IPS DF 6.9 (cell line): ENCODE measurements at regions not wholly inside any gene's neighbourhood (a gene's known extent, or its start where the extent isn't known, plus 50 kb on each side); places are given as distances from the start of the nearest gene placed in this dataset.

Source experiments
- DNase-seq: peaks from one replicate; pipeline ENCODE4 v3.0.0-alpha.2; 2013; ENCODE audit warnings: low read depth, low spot score
- H3K27ac ChIP-seq: one replicate; pipeline ENCODE4 v1.5.1; 2013; ENCODE audit warnings: low read length, control low read depth
- H3K27me3 ChIP-seq: 2 replicates; pipeline ENCODE4 v1.6.1; 2013; ENCODE audit warnings: mild to moderate bottlenecking, low read length; ENCODE audit not compliant: control insufficient read depth, insufficient read depth
- H3K36me3 ChIP-seq: 2 replicates; pipeline ENCODE4 v1.6.1; 2013; ENCODE audit warnings: low read length; ENCODE audit not compliant: control insufficient read depth, insufficient read depth
- H3K4me1 ChIP-seq: 2 replicates; pipeline ENCODE4 v1.6.1; 2013; ENCODE audit warnings: low read length; ENCODE audit not compliant: control insufficient read depth, insufficient read depth
- H3K4me3 ChIP-seq: 2 replicates; pipeline ENCODE4 v1.5.1; 2013; ENCODE audit warnings: mild to moderate bottlenecking, low read length
- H3K9me3 ChIP-seq: 2 replicates; pipeline ENCODE4 v1.6.1; 2013; ENCODE audit warnings: low read length, inconsistent platforms; ENCODE audit not compliant: control insufficient read depth, insufficient read depth
- WGBS: extraction: QIAGEN DNeasy Blood & Tissue Kit; methylation state at CpG from one replicate; pipeline ENCODE4 v1.1.7; 2013; ENCODE audit warnings: mixed read lengths, missing lambda C conversion rate; ENCODE audit not compliant: insufficient read length, insufficient coverage; 5-methylcytosine and 5-hydroxymethylcytosine counted together

DNA sequence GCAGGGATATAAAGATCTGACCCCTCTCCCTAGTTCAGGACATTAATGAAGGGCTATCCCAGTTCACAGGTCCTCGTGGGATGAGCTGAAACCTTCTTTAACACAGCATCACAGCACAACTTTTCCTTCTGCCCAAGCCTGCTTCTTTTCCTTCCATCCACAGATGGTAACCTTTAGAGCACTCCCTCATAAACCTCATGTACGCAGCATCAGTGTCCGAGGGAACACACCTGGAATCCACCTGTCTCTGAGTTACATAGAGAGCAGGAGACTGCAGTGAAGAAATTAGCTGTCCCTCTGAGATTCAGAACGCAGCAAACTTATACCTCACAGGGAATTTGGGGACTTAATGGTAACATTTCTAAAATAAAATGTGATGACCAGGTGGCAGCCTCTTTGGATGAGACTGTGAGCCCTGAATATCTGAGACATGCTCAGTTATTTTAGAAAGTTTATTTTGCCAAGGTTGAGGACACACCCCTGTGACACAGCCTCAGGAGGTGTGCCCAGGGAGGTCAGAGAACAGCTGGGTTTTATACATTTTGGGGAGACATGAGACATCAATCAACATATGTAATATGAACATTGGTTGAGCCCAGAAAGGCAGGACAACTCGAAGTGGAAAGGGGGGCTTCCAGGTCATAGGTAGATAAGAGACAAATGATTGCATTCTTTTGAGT is 73.8 kb upstream of the PACRGL start:
- no peaks in the 10 kb centered on the region for H3K27me3 ChIP-seq
- H3K4me1 ChIP-seq = no peaks in the 10 kb centered on the region; the same call in 1 of the 2 replicates
- no peaks in the 10 kb centered on the region for H3K36me3 ChIP-seq
- H3K9me3 ChIP-seq = no peaks in the 10 kb centered on the region
- H3K4me3 ChIP-seq = no peak overlapping the region
- no peak for DNase-seq
- no peak overlapping the region for H3K27ac ChIP-seq
- no CpG with 5 or more reads among the region's 5 CpGs for WGBS

DNA sequence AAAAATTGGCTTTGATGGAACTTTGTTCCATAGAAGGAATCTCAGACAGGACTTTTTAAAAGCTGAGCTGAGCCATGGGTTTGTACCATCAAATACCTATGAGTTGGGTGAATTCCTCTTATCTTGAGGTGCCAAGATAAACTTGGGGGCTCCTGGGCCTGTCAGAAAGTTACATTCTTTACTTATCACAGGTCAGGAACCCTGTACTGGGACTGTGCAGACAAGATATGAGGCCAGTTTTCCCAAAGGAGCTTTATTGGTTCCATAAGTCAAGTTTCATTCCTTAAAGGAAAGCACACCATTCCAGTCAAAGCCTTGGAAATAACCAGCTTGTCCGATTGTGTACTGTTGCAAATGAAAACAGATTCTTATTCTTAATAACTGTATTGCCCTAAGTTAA is 72.4 kb upstream of the PACRGL start:
- Histone ChIP-seq H3K4me1 (no peaks in the 10 kb centered on the region; the same call in 1 of the 2 replicates), H3K27ac (no peak overlapping the region), H3K36me3 (no peaks in the 10 kb centered on the region), H3K9me3 (no peaks in the 10 kb centered on the region), H3K27me3 (no peaks in the 10 kb centered on the region), H3K4me3 (no peak overlapping the region)
- no peak for DNase-seq
- WGBS = no CpG with 5 or more reads among the region's 1 CpG

GRCh38 chr4:20629186-20630106 is 70.8 kb upstream of the PACRGL start:
- no CpG with 5 or more reads among the region's 6 CpGs for WGBS
- Histone ChIP-seq H3K4me3 (no peak overlapping the region), H3K27me3 (no peaks in the 10 kb centered on the region), H3K36me3 (no peaks in the 10 kb centered on the region), H3K9me3 (no peaks in the 10 kb centered on the region), H3K27ac (no peak overlapping the region), H3K4me1 (no peaks in the 10 kb centered on the region)
- DNase-seq = no peak

DNA sequence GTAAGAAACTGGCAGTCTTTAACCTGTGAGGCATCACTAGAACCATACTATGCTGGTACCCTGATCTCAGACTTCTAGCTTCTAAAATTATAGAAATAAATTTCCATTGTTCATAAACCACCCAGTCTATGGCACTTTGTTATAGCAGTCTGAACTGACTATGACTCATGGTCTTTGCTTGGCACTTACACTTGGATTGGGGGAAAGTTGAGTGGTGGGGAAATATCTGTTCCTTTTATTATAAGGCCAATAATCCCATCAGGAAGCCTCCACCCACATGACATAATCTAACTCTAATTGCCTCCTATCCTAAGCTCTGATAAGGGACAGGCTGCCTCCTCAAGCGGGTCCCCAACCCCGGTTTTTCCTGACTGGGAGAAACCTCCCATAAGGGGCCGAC is 61.4 kb upstream of the PACRGL start:
- Histone ChIP-seq H3K4me1 (no peaks in the 10 kb centered on the region), H3K27ac (no peak overlapping the region), H3K4me3 (no peak overlapping the region), H3K9me3 (no peaks in the 10 kb centered on the region; the same call in 1 of the 2 replicates), H3K27me3 (no peaks in the 10 kb centered on the region), H3K36me3 (no peaks in the 10 kb centered on the region)
- WGBS = no CpG with 5 or more reads among the region's 3 CpGs
- DNase-seq = no peak

DNA sequence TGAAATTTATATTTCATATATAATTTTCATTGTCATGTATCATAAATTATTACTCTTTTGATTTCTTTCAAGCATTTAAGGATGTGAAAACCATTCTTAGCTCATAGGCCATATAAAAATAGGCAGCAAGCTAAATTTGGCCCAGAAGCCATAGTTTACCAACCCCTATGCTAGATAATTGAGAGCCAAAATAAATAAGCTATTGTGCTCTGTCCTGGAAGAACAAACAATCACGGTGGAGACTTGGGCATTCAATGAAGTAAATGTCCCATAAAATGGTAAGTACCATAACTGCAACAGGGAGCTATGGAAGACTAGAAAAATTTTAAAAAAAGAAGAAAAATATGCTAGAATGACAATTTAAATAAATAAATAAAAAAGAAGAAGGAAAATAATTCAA is 60.9 kb upstream of the PACRGL start:
- no peaks in the 10 kb centered on the region; the same call in 1 of the 2 replicates for H3K9me3 ChIP-seq
- no peaks in the 10 kb centered on the region for H3K27me3 ChIP-seq
- no CpG with 5 or more reads among the region's 1 CpG for WGBS
- H3K4me1 ChIP-seq = no peaks in the 10 kb centered on the region
- no peak for DNase-seq
- H3K27ac ChIP-seq = no peak overlapping the region
- no peak overlapping the region for H3K4me3 ChIP-seq
- no peaks in the 10 kb centered on the region for H3K36me3 ChIP-seq

DNA sequence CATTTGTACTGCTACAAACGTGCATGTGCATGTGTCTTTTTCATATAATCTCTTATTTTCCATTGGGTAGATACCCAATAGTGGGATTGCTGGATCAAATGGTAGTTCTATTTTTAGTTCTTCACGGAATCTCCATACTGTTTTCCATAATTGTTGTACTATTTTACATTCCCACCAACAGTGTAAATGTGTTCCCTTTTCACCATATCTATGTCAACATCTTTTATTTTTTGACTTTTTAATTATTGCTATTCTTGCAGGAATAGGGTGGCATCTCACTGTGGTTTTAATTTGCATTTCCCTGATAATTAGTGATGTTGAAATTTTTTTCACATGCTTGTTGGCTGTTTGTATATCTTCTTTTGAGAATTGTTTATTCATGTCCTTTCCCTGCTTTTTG is 59.3 kb upstream of the PACRGL start:
- Histone ChIP-seq H3K4me3 (no peak overlapping the region), H3K27me3 (no peaks in the 10 kb centered on the region), H3K4me1 (no peaks in the 10 kb centered on the region), H3K36me3 (no peaks in the 10 kb centered on the region), H3K9me3 (no peaks in the 10 kb centered on the region), H3K27ac (no peak overlapping the region)
- no CpG with 5 or more reads among the region's 2 CpGs for WGBS
- no peak for DNase-seq

DNA sequence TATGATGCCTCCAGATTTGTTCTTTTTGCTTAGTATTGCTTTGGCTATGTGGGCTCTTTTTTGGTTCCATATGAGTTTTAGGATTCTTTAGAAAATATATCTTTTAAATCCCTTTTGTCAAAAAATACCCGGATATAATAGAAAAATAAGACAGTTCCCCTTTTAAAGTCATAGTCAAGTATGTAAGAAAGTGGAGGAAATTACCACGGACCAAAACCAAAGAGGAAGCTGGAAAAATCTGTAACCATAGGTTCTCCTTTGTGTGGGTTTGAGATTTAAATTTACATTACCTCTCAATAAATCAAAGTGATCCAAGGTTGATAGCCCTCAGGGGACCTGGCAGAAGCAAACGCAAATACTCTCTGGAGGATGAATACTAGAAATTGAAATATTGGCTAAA is 58.3 kb upstream of the PACRGL start:
- Histone ChIP-seq H3K4me1 (no peaks in the 10 kb centered on the region), H3K36me3 (no peaks in the 10 kb centered on the region), H3K4me3 (no peak overlapping the region), H3K27me3 (no peaks in the 10 kb centered on the region), H3K27ac (no peak overlapping the region), H3K9me3 (no peaks in the 10 kb centered on the region)
- WGBS = no CpG with 5 or more reads among the region's 3 CpGs
- no peak for DNase-seq

DNA sequence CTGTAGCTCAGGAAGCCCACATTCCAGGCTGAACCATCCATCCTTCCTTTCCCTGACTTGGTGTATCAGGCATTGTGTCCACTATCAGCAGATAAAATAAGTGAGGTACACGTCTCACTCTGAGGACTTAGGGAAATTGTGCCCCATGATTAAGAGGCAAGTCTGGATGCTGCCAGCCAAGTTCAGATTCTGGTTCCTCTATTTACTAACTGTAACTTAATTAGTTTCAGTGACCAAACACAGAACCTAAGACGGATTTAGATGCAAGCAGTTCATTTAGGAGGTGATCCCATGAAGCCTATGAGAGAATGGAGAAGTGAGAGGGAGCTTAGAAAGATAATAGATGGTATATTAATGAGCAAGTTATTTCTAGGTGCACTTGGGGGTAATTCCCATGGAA is 56.6 kb upstream of the PACRGL start:
- H3K4me1 ChIP-seq = no peaks in the 10 kb centered on the region
- DNase-seq = no peak
- no peaks in the 10 kb centered on the region for H3K27me3 ChIP-seq
- WGBS = no CpG with 5 or more reads among the region's 2 CpGs
- no peak overlapping the region for H3K4me3 ChIP-seq
- no peaks in the 10 kb centered on the region for H3K36me3 ChIP-seq
- H3K9me3 ChIP-seq = no peaks in the 10 kb centered on the region
- H3K27ac ChIP-seq = no peak overlapping the region

GRCh38 chr4:20645236-20645635 is 55.0 kb upstream of the PACRGL start:
- no peak for DNase-seq
- Histone ChIP-seq H3K36me3 (no peaks in the 10 kb centered on the region), H3K27me3 (no peaks in the 10 kb centered on the region), H3K4me3 (no peak overlapping the region), H3K4me1 (no peaks in the 10 kb centered on the region), H3K9me3 (no peaks in the 10 kb centered on the region), H3K27ac (no peak overlapping the region)
- WGBS = no CpG with 5 or more reads among the region's 2 CpGs

- H3K27me3 ChIP-seq = no peaks in the 10 kb centered on the region
- no peak for DNase-seq
- H3K9me3 ChIP-seq = no peaks in the 10 kb centered on the region; the same call in 1 of the 2 replicates
- H3K4me1 ChIP-seq = no peaks in the 10 kb centered on the region
- H3K27ac ChIP-seq = no peak overlapping the region
- no peak overlapping the region for H3K4me3 ChIP-seq
- no peaks in the 10 kb centered on the region for H3K36me3 ChIP-seq
Measured at GRCh38 chr4:20646287-20646686, 54.0 kb upstream of the PACRGL start.
